ENCODE measurements at regions not wholly inside any gene's neighbourhood (a gene's known extent, or its start where the extent isn't known, plus 50 kb on each side); places are given as distances from the start of the nearest gene placed in this dataset.

- Mint-ChIP-seq H3K4me1 (ENCODE audit: low read depth, unreplicated experiment) (no peaks in the 10 kb centered on the region), H3K4me3 (ENCODE audit: unreplicated experiment) (no peak overlapping the region), H3K36me3 (ENCODE audit: unreplicated experiment) (no peaks in the 10 kb centered on the region), H3K9me3 (ENCODE audit: unreplicated experiment) (peaks cover 1% of the 10 kb centered on the region), H3K27ac (ENCODE audit: unreplicated experiment) (no peak overlapping the region), H3K27me3 (ENCODE audit: unreplicated experiment) (no peaks in the 10 kb centered on the region)
- no peak for DNase-seq
- TF ChIP-seq, protein P1, sequence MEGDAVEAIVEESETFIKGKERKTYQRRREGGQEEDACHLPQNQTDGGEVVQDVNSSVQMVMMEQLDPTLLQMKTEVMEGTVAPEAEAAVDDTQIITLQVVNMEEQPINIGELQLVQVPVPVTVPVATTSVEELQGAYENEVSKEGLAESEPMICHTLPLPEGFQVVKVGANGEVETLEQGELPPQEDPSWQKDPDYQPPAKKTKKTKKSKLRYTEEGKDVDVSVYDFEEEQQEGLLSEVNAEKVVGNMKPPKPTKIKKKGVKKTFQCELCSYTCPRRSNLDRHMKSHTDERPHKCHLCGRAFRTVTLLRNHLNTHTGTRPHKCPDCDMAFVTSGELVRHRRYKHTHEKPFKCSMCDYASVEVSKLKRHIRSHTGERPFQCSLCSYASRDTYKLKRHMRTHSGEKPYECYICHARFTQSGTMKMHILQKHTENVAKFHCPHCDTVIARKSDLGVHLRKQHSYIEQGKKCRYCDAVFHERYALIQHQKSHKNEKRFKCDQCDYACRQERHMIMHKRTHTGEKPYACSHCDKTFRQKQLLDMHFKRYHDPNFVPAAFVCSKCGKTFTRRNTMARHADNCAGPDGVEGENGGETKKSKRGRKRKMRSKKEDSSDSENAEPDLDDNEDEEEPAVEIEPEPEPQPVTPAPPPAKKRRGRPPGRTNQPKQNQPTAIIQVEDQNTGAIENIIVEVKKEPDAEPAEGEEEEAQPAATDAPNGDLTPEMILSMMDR (IDR thresholded peaks at IDR 0.05; ENCODE audit: partially characterized antibody, unreplicated experiment) = no peak
Observed at GRCh38 chr6:153862927-153863326, 176.1 kb upstream of the OPRM1 start.

- no peak for DNase-seq
- no peaks in the 10 kb centered on the region for H3K9me3 Mint-ChIP-seq (ENCODE audit: unreplicated experiment)
- no peak overlapping the region for H3K4me3 Mint-ChIP-seq (ENCODE audit: unreplicated experiment)
- H3K27me3 Mint-ChIP-seq (ENCODE audit: unreplicated experiment) = no peaks in the 10 kb centered on the region
- H3K36me3 Mint-ChIP-seq (ENCODE audit: unreplicated experiment) = no peaks in the 10 kb centered on the region
- H3K4me1 Mint-ChIP-seq (ENCODE audit: low read depth, unreplicated experiment) = no peaks in the 10 kb centered on the region
- TF ChIP-seq, protein P1 (IDR thresholded peaks at IDR 0.05; ENCODE audit: partially characterized antibody, unreplicated experiment) = no peak
- no peak overlapping the region for H3K27ac Mint-ChIP-seq (ENCODE audit: unreplicated experiment)
Observed at GRCh38 chr6:153862139-153862538, 176.9 kb upstream of the OPRM1 start.

DNA sequence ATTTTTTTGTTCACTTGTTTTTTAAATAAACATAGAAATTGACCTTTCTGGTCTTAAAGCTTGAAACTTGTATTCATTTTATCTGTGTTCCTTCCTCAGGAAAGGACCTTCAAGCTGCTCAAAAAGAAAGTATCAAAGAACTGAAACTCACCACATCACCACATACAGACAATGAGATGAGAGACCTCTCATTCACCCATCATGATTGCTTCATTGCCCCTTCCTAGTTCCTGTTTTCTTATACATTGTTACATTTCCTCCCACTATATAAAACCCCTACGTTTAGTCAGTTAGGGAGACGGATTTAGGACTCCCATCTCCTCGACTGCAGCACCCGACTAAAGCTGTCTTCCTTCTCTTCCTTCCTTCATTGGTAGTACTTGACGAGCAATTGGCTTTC, 180.5 kb upstream of the OPRM1 start:
- no peak overlapping the region for H3K27ac Mint-ChIP-seq (ENCODE audit: unreplicated experiment)
- no peaks in the 10 kb centered on the region for H3K36me3 Mint-ChIP-seq (ENCODE audit: unreplicated experiment)
- no peak overlapping the region for H3K4me3 Mint-ChIP-seq (ENCODE audit: unreplicated experiment)
- no peak for DNase-seq
- TF ChIP-seq, protein P1 (IDR thresholded peaks at IDR 0.05; ENCODE audit: partially characterized antibody, unreplicated experiment) = no peak
- H3K4me1 Mint-ChIP-seq (ENCODE audit: low read depth, unreplicated experiment) = no peaks in the 10 kb centered on the region
- no peaks in the 10 kb centered on the region for H3K27me3 Mint-ChIP-seq (ENCODE audit: unreplicated experiment)
- H3K9me3 Mint-ChIP-seq (ENCODE audit: unreplicated experiment) = no peaks in the 10 kb centered on the region

GRCh38 chr6:153856929-153857376, 182.1 kb upstream of the OPRM1 start:
- no peaks in the 10 kb centered on the region for H3K27me3 Mint-ChIP-seq (ENCODE audit: unreplicated experiment)
- H3K9me3 Mint-ChIP-seq (ENCODE audit: unreplicated experiment) = no peaks in the 10 kb centered on the region
- H3K27ac Mint-ChIP-seq (ENCODE audit: unreplicated experiment) = no peak overlapping the region
- no peaks in the 10 kb centered on the region for H3K36me3 Mint-ChIP-seq (ENCODE audit: unreplicated experiment)
- TF ChIP-seq, protein P1 (IDR thresholded peaks at IDR 0.05; ENCODE audit: partially characterized antibody, unreplicated experiment) = no peak
- H3K4me3 Mint-ChIP-seq (ENCODE audit: unreplicated experiment) = no peak overlapping the region
- DNase-seq = no peak
- no peaks in the 10 kb centered on the region for H3K4me1 Mint-ChIP-seq (ENCODE audit: low read depth, unreplicated experiment)

- H3K36me3 Mint-ChIP-seq (ENCODE audit: unreplicated experiment) = no peaks in the 10 kb centered on the region
- H3K27ac Mint-ChIP-seq (ENCODE audit: unreplicated experiment) = no peak overlapping the region
- DNase-seq = no peak
- H3K27me3 Mint-ChIP-seq (ENCODE audit: unreplicated experiment) = no peaks in the 10 kb centered on the region
- H3K9me3 Mint-ChIP-seq (ENCODE audit: unreplicated experiment) = peaks cover 2% of the 10 kb centered on the region
- no peak overlapping the region for H3K4me3 Mint-ChIP-seq (ENCODE audit: unreplicated experiment)
- TF ChIP-seq, protein P1 (IDR thresholded peaks at IDR 0.05; ENCODE audit: partially characterized antibody, unreplicated experiment) = no peak
- H3K4me1 Mint-ChIP-seq (ENCODE audit: low read depth, unreplicated experiment) = no peaks in the 10 kb centered on the region
Observed at GRCh38 chr6:153852481-153852880, 186.6 kb upstream of the OPRM1 start.
